NCI-H524 (cell line): ENCODE measurements at regions not wholly inside any gene's neighbourhood (a gene's known extent, or its start where the extent isn't known, plus 50 kb on each side); places are given as distances from the start of the nearest gene placed in this dataset.

Experiments used
- DNase-seq, 2 experiments: peaks; one replicate each; lab custom pipeline; 2025; lab: John Stamatoyannopoulos, UW

DNA sequence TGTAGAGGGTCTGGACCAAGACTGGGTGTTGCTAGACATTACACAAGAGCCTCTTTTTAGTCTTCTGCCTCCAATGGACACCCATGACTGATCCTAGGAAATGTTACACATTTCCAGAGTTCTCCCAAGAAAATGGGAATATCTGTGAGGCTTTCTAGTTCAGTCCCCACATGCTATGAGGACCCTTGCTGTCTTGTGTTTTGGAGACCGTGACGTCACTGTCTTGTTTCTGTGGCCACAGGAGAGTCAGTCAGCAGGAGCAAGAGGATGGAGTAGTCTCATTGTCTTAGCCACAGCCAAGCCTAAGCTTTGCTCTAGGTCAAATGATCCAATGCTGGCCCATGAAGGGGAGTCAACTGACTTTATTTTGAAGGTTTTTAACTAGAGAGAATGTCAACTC lies 820.1 kb upstream of the RBFOX1 start:
- DNase-seq, result no peak

DNA sequence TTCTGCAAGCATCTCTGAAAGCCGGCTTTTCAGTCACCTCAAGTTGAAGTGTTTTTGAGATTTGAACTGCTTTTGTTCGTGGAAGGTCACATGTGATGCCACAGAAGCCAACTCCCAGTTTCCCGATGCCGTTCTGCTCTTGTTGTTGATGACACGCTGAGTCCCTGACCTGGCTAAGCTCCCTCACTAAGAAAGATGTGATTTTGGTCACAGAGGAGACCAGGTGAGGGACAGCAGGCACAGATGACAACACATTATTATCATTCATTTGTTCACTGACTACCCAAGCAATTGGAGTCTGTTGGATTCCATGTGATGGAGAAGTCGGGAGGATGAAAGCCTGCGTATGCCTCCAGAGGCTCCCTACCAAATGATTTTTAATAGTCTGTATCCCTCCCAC lies 822.4 kb upstream of the RBFOX1 start:
- no peak for DNase-seq

DNA sequence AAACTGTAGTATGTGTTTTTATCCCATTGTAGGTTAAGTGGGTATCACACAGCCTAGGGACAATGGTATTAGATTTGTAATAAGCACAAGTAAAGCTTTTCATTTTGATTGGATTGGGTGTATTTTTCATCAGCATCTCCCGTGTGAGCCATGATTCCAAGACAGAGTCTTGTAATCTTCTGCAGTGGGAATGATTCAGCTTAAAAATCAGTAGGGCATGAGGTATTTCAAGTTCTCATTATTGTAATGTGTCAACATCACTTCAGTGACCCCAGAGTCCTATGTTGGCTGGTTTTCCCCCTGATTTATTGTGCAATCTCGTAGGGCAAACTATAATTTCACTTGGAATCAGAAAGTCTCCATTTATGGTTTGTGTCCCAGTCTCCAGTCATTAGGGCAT lies 833.2 kb upstream of the RBFOX1 start:
- DNase-seq, result no peak

DNA sequence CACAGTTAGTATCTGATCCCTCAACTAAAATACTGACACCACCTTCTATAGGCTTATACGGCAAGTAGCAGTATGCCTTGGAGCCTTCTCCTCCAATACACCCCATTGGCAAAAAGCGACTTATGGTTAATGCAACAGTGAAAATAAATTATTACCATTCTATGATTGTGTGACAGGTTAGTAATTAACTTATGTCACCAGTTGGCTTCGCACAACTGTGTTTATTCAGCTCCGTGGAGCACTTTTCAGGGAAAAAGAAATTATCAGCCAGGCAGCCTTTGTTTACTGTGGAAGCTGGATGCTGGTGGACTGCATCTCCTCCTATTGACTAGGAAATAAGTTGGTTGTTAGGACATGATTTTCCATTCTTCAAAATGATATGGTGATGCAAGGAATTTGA lies 833.8 kb upstream of the RBFOX1 start:
- no peak for DNase-seq

DNA sequence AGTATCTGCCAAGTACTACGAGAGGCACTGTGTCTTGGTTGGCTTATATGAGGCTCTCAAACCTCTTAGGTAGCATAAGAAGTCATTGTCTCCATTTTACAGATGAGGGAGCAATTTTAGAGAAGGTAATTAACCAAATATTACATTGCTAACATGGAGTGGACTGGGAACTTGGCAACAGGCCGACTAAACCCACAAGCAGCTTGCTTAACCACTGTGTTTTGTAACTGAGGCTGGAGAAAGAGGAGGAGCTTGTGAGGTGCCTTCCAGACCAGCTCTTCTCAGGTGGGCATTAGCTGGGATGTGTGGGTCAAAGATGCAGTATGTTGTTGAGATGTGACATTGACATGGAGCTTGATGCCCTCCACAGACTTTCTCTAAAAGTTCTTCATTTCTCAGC lies 835.6 kb upstream of the RBFOX1 start:
- no peak for DNase-seq

DNA sequence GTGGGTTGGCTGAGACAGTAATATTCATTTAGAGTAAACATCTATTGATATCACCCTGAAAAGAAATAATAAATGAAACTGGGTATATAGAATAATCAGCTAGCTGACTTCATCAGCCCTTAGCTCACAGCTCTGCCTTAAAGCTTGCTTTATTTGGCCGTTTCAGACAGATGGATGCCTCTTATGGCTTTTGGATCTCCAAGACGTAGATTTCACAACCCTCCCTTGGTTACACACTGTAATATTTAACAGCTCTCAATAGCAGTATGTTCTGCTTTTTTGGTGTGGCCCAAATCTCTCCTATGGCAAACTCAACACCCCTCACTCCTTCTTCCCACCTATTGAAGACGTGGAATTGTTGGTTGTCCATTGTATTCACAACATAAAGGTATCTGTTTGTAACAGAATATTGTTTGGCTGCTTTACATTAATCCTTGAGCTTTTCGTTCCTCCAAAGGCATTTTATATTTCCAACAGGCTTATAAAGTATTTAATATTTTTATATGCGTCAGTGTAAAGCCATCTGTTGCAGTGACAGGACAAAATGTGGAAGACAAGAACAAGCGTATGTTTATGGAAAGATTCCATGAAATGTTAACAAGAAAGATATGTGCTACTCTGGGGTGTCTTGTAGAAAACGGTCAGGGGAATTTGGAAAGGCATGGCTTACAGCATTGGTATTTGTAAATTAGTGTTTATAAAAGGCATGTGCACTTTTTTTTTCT lies 837.0 kb upstream of the RBFOX1 start:
- DNase-seq, result no peak

DNA sequence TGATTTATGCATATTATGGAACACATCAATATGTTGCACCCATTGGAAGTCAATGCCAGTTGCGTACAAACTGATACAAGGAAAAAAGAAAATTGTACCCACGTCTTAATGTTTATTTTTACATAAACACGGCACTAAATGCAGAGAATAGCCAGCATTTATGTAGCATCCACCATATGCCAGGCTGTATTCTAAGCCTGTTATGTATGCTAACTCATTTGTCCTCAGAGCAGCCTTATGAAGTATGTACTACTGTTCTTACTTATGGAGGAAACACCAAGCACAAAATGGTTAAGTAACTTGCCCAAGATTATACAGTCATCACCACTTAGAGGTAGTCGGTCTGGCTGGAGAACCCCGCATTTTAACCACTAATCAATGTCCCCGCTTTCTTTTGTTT lies 837.9 kb upstream of the RBFOX1 start:
- DNase-seq, result no peak

DNA sequence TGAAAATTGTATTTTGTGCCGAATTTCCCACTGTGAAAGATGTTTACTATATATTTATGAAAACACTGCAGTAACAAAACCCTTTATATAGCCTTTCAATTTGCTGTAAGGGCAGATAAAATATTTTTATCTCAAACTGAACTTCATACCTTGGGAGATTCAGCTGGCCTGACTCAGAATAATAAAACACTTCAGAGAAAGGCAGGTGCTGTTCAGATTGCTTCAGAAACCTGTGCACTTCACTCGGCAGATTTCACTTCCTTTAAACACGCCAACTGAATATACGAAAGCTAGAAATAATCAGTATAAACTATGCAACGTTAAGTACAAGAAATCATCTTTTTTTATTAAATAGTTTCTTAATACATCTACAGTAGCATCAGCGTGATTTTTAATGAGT lies 839.1 kb upstream of the RBFOX1 start:
- DNase-seq, result no peak

DNA sequence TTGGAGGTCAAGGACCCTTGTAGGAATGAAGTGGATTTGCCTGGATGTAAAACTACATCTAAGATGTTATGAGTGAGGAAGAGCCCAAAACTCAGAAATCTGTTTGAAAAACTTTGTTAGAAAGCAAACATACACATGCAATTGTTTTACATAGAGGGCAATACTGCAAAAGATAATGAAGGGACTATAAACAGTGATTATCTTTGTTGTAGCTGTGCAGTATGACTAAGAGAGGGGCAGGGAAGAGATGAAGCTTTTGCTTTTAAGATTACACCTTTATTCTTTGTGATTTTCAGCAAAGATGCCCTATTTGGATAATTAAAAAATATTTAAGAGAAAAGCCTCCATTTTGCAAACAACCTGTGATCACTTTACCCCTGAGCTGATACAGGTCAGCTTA lies 839.9 kb upstream of the RBFOX1 start:
- no peak for DNase-seq

DNA sequence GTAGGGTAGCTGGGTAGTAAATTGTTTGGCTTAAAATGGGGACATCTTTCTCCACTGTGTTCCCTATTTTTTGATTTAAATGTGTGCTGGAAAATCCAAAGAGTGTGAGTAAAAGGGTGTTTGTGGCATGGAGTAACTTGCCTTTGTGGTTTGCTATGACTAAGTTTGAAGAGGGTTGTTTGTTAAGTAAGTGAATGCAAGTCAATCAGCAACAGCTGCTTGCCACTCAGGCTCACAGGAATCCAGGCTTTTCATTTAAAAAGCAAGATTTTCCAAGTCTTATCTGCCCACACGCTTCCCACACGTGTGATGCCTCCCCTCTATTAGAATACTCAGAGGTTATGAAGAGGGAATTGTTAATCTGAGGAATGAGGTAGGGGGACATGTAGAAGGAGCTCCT lies 847.7 kb upstream of the RBFOX1 start:
- no peak for DNase-seq

DNA sequence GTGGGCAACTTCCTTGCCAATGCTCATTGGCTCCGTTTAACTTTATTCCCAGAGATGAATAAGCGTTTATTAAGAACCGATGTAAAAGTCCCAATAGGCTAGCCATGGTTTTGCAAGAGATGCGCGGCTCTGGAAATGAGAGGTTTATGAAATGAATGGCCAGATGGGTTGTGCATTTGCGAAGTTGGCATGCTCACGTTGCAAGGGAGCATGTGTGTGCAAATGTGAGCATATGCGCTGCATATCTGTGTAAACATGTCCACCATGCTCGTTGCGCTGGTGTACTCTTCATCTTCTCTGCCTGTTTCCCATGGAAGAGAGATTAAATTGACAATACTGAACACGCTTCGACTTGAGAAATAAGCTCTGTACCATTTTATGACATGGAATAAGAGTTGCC lies 848.6 kb upstream of the RBFOX1 start:
- no peak for DNase-seq

DNA sequence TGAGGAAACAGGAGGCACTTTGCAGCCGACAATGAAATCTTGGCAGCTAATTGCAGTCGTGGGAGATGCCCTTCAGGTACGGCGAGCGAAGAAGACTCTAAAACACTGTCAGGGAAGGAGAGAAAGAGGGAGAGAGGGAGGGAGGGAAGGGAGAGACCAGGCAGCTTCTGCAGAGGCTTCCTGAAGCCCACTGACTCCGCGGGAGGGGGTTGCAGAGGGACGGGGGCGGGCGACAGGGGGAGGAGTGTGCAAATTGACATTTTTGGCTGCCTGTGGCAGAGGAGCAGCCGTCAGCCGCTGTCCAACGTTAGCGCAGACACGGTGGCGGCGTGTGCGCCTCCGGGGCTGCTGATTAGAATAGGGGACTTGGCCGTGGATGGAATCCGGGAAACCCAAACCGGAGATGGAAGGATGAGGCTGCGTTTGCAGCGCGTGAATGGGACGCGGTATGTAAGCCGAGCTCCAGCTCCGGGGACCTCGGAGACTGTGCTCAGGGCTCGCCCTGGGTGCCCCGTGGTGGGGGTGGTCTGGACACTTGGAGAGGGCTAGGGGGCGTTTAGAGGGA lies 849.1 kb upstream of the RBFOX1 start:
- DNase-seq, result no peak

DNA sequence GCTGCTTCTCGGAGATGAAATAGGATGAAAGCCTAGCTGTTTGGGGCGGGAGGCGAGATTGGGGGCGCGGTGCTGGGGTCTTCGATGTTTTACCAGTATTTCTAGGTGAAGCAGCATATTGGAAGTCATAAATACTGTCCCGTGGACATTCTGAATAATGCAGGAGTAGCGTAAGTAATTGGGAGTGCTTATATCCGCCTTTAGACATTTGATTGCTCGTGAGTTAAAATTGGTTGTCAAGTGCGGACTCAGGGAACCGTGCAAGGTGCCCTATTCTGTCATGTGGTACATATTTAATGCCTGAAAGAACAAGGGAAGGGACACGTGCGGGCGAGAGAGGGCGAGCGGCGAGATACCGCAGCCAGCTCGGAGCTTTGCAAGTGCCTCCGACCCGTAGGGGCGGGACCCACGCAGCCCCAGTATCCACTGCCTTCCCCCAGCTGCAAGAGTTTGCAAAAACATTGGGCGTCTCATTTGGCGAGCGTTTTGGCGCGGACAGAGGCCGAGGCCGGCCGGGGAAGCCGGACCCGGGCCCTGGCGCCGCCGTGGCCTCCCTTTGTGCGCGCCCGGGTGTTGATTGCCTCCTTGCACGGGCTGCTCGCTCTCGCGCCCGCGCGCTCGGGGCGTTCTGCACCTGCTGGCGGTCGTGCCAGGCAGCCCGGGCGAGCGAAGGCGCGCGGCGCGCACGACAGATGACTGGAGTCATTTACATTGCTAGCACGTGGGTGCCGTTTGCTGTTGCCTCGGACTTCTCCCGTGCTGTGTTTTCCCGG lies 849.8 kb upstream of the RBFOX1 start:
- DNase-seq, result no peak

DNA sequence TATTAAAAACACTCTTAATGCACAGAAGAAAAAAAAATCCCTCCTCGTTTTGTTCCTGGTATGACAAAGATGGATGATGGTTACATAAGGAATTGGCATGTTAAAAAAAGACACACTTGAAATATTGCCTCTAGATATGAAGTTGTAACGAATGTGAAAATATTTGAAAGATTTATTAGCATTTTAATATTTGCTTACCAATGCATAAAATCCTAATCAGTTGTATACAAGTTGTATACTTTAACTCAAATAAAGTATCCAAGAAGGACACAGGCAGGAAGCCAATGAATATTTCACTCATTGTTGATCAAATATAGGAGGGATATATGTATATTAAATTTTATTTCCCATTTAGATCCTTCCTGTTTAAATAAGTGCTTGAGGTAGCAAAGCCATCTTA lies 850.8 kb upstream of the RBFOX1 start:
- no peak for DNase-seq

DNA sequence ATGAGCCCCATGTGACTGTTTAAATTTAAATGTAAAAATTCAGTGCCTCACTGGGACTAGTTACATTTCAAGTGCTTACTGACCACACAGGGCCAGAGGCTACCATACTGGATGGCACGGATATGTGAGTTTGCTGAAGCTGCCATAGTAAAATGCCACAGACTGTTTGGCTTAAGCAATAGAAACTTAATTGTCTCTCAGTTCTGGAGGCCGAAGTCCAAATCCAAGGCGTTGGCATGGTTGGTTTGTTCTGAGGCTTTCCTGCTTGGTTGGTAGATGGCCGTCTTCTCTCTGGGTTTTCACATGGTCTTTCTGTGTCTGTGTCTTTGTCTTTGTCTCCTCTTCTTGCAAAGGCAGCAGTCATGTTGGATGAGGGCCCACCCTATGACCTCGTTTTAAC lies 878.9 kb upstream of the RBFOX1 start:
- no peak for DNase-seq

DNA sequence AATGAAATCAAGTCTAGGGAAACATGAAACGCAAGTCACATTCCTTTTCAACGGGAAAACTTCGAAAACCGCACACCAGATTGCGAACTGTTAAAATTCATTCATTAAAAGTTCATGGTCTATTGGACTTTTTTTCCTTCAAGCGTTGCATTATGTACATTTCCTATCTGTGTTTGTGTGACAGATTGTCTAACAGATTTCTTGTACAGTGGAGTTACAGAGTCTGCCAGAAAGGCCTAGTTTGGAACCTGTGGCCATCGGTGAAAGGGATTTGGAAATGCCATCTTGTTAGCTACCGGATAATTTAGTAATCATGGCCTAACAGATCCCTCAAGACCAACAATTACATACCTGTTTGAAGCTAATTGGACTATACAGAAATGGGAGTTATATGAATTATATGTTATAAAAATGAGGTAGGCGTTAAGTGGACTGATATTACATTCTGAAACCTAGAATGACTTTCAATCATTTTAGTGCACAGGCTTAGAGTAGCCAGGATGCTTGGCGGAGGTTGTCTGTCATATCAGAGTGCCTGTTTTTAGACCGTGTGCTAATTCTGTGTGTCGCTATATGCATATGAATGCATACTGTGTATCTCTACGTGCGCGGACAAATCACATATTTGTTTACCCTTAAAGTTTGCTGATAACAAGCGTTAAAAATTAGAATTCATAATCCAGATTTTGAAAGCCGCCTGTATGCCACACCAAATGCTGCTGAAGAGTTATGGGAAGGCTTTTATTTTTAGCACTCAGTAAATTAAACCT lies 885.4 kb upstream of the RBFOX1 start:
- no peak for DNase-seq

DNA sequence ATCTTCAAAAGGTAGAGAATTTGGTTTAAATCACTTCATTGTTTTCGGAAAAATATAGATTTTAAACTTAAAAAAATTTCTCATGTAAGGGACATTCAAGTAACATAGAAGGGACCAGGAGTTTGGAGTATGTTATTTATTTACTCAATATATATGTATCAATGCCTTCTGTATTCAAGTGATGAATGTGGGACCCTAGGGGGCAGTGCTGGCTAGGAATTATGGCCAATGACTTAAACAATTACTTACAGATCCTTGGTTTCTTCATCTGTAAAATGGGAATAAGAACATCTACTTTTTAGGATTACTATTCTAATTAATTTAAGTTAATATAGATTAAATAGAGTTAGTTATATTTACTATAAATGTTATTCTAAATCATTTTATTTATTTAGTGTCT lies 886.3 kb upstream of the RBFOX1 start:
- no peak for DNase-seq

DNA sequence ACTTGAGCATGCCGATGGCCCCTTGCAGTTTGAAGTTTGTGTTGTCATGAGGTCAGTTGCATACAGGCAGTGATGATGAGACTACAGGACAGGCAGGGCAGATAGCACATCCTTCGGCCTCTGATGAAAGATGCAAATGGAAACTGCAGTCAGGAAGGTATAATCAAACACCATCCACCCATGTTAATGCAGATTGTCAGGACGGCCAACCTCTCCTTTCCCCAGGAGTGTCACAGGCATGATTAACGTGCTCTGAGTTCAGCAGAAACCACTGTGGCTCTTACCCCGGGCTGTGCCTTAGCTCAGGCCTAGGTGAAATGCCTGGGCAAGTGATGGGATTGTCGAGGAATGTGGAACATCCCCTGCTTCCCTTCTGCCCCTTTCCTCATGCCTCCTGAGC lies 893.5 kb upstream of the RBFOX1 start:
- no peak for DNase-seq

DNA sequence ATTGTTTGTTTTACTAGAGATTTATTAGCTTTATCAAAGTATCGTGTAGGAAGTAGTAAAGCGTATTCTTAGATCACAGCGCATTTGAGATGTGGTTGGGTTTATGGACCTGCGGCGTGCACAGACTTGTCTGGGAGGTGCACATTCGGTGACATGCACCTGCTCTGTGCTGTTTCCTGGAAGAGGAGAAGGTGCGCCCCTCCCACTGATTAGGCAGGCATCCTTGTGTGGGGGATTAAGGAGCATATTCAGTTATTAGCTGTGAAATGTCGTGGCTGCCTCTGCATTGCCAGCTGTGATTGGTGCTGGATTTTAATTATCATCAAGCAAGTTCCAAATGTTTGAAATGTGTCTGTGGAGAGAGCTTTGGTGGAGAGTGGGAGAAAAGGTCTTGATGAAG lies 903.8 kb upstream of the RBFOX1 start:
- no peak for DNase-seq

DNA sequence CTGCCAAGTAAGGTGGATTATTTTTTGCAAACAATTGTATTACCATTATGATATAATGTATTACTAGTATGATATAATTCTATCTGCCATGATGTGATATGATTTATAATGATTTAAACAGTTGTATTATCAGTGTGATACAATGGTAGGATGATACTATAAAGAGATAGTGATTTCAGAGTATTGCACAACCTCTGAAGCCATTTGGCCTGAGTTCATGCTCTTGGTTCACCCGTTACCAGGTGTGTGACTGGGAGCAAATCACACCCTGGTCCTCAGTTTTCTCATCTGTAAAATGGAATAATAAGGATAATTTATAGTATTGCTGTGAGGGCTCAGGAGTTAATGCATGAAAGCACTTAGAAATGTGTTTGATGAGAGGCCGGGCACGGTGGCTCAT lies 905.0 kb upstream of the RBFOX1 start:
- DNase-seq, result no peak

DNA sequence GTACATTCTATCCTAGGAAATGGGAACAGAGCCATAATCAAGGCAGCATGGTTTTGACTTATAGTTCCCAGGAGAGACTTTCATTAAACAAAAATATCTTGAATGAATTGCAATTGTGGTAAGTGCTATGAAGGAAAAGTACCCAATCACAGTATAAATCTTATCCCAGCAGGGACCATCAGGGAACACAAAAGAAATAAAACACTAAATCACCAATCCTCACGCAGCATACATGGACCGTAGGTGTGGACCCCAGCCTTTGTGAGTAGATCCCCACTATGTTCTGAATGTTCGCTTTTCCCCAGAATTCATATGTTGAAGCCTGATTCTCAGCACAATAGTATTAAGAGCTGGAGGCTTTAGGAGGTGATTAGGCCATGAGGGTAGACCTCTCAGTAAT lies 925.0 kb upstream of the RBFOX1 start:
- no peak for DNase-seq

DNA sequence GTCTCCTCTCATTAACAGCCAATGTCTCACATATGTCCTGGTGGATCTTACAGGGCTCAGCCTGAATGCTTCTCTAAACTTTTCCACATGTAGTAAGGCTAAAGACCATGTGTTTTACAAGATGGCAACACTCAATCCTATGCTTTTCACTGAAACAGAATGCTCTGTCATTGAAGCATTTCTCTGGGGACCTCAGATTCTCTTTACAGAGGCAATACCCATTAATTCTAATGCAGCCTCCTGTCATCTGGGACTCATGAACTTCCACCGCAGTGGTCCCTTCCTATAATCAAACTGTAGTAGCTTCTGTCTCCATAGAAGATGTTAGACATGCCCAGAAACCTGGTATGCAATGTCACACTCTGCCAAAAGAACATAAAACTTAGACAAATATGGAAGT lies 926.6 kb upstream of the RBFOX1 start:
- DNase-seq, result no peak

DNA sequence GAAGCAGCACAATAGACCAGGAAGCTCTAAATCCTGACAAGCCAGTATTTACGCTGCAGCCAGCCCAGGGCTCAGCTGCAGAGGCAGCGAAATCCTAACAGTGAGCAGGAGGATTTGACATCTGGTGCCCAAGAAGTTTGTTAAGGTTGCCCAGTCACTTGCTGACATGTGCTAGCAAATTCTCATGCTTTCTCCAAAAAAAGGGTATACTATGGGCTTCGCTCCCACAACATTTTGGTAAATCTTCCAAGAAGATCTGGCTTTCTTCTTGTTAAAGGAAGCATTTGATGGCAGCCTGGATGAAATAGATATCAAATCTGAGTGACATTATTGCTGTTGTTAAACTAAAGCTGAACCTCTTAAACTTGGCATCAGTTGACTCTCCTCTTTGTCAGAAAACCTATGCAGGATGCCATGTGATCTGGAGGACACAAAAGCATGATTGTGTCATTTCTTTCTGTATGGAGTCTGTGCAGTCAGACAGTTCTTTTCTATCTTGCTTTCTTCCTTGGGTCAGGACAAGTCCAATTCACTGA lies 949.7 kb upstream of the RBFOX1 start:
- no peak for DNase-seq
